MCF 10A (cell line): ENCODE measurements at regions not wholly inside any gene's neighbourhood (a gene's known extent, or its start where the extent isn't known, plus 50 kb on each side); places are given as distances from the start of the nearest gene placed in this dataset.

ENCODE experiments used
- BruUV-seq: library from RNA; stranded (reverse); fragments of 400-500 nt; replicated peaks from 2 replicates; lab custom pipeline; 2021; lab: Mats Ljungman, UMichigan
- CTCF ChIA-PET: fragments of 300-600 bp; sonication (Branson Sonifier 250); formaldehyde crosslinking; extraction: SDS; loops from one replicate; lab custom pipeline; 2021; ENCODE audit warnings: antibody characterized with exemption, inconsistent platforms; lab: Yijun Ruan, JAX
- POLR2A ChIA-PET: fragments of 300-600, 350-650 bp; sonication (Branson Sonifier 250); formaldehyde crosslinking; extraction: SDS; loops from one replicate; lab custom pipeline; 2020; ENCODE audit warnings: antibody characterized with exemption, inconsistent platforms; lab: Yijun Ruan, JAX
- DNase-seq: peaks from one replicate; pipeline ENCODE4 v3.0.0-alpha.2; 2018; ENCODE audit not compliant: unreplicated experiment
- H3K27ac Mint-ChIP-seq: one replicate; pipeline ENCODE4 v1.8.0; 2022; ENCODE audit warnings: mild to moderate bottlenecking, low read depth, mixed read lengths; ENCODE audit not compliant: unreplicated experiment
- H3K27me3 Mint-ChIP-seq: one replicate; pipeline ENCODE4 v1.8.0; 2022; ENCODE audit warnings: mixed read lengths; ENCODE audit not compliant: insufficient read depth, unreplicated experiment
- H3K36me3 Mint-ChIP-seq: one replicate; pipeline ENCODE4 v1.8.0; 2022; ENCODE audit warnings: mild to moderate bottlenecking, moderate library complexity, mixed read lengths; ENCODE audit not compliant: insufficient read depth, unreplicated experiment
- H3K4me1 Mint-ChIP-seq: one replicate; pipeline ENCODE4 v1.8.0; 2022; ENCODE audit warnings: mixed read lengths; ENCODE audit not compliant: insufficient read depth, unreplicated experiment
- H3K4me3 Mint-ChIP-seq: one replicate; pipeline ENCODE4 v1.8.0; 2022; ENCODE audit warnings: mild to moderate bottlenecking, moderate library complexity, mixed read lengths; ENCODE audit not compliant: unreplicated experiment
- H3K9me3 Mint-ChIP-seq: one replicate; pipeline ENCODE4 v1.8.0; 2022; ENCODE audit warnings: mixed read lengths; ENCODE audit not compliant: unreplicated experiment
- CTCF ChIP-seq: fragments of 200-600 bp; IDR thresholded peaks from one replicate; pipeline ENCODE4 v1.8.0; 2022; ENCODE audit warnings: antibody characterized with exemption, mild to moderate bottlenecking; ENCODE audit not compliant: unreplicated experiment
- intact Hi-C: fragments of 100-400 bp; cut with micrococcal nuclease; formaldehyde crosslinking; loops from 2 replicates; pipeline ENCODE4 v1.14.1; 2022

- Mint-ChIP-seq H3K27me3 (peaks cover 39% of the 10 kb centered on the region), H3K4me3 (no peak overlapping the region), H3K9me3 (no peaks in the 10 kb centered on the region), H3K36me3 (no peaks in the 10 kb centered on the region), H3K27ac (no peak overlapping the region), H3K4me1 (no peaks in the 10 kb centered on the region)
- CTCF ChIA-PET: interaction anchor here (0.6 to 0.7 kb wide), 3 partner anchors 36 to 836 kb away, joined by 3 to 4 read pairs (median 3); no protein-coding TSS in a partner anchor
- intact Hi-C loops: no loop called here
- TF ChIP-seq CTCF: no peak
- no TSS peak for BruUV-seq
- POLR2A ChIA-PET: no interaction called here
- no peak for DNase-seq
Measured at GRCh38 chr6:122154912-122155575, 244.4 kb upstream of the HSF2 start.

- TF ChIP-seq CTCF: no peak
- DNase-seq: no peak
- no peaks in the 10 kb centered on the region for H3K4me1 Mint-ChIP-seq
Measured at GRCh38 chr6:122161136-122161535, 238.3 kb upstream of the HSF2 start.

GRCh38 chr6:122165014-122165413, 234.4 kb upstream of the HSF2 start:
- no TSS peak for BruUV-seq
- ChIA-PET CTCF (interaction anchor here (0.6 to 1.0 kb wide), 2 partner anchors 22 to 735 kb away, joined by 3 read pairs; no protein-coding TSS in a partner anchor), POLR2A (no interaction called here)
- H3K27ac Mint-ChIP-seq: no peak overlapping the region
- no peaks in the 10 kb centered on the region for H3K9me3 Mint-ChIP-seq
- H3K27me3 Mint-ChIP-seq: peaks cover 19% of the 10 kb centered on the region
- no peak for TF ChIP-seq CTCF
- H3K36me3 Mint-ChIP-seq: no peaks in the 10 kb centered on the region
- H3K4me1 Mint-ChIP-seq: no peaks in the 10 kb centered on the region
- no peak overlapping the region for H3K4me3 Mint-ChIP-seq
- no peak for DNase-seq
- intact Hi-C loops: no loop called here

More at GRCh38 chr6:122161136-122161535, 238.3 kb upstream of the HSF2 start:
- Mint-ChIP-seq H3K4me3 (no peak overlapping the region), H3K27me3 (peaks cover 19% of the 10 kb centered on the region), H3K9me3 (no peaks in the 10 kb centered on the region), H3K36me3 (no peaks in the 10 kb centered on the region), H3K27ac (no peak overlapping the region)
- no TSS peak for BruUV-seq
- ChIA-PET POLR2A (interaction anchor here (0.7 kb wide), 1 partner anchor 181 kb away, joined by 3 read pairs; no protein-coding TSS in a partner anchor), CTCF (no interaction called here)
- intact Hi-C loops: no loop called here

- BruUV-seq: no TSS peak
- H3K4me1 Mint-ChIP-seq: no peaks in the 10 kb centered on the region
- no peak for DNase-seq
- no peak for TF ChIP-seq CTCF
- H3K9me3 Mint-ChIP-seq: no peaks in the 10 kb centered on the region
- CTCF ChIA-PET: interaction anchor here (1.5 kb wide), 1 partner anchor 15 kb away, joined by 4 read pairs; no protein-coding TSS in a partner anchor
- no peaks in the 10 kb centered on the region for H3K36me3 Mint-ChIP-seq
- no peak overlapping the region for H3K4me3 Mint-ChIP-seq
- intact Hi-C loops: no loop called here
- peaks cover 48% of the 10 kb centered on the region for H3K27me3 Mint-ChIP-seq
- POLR2A ChIA-PET: no interaction called here
- H3K27ac Mint-ChIP-seq: no peak overlapping the region
Measured at GRCh38 chr6:122170274-122170673, 229.2 kb upstream of the HSF2 start.
